ENCODE measurements at regions not wholly inside any gene's neighbourhood (a gene's known extent, or its start where the extent isn't known, plus 50 kb on each side); places are given as distances from the start of the nearest gene placed in this dataset.

- no peak for TF ChIP-seq ZNF548 (tag by site-specific recombination; IDR thresholded peaks at IDR 0.05)
- TF ChIP-seq CTCF (tag by site-specific recombination; IDR thresholded peaks at IDR 0.05): no peak
- TF ChIP-seq ZEB2 (tag by site-specific recombination; IDR thresholded peaks at IDR 0.05): no peak
- no peak for TF ChIP-seq PATZ1 (tag by site-specific recombination; IDR thresholded peaks at IDR 0.05)
- TF ChIP-seq ZNF133 (tag by site-specific recombination; IDR thresholded peaks at IDR 0.05): no peak
- no peak for TF ChIP-seq ZNF747 (tag by site-specific recombination; IDR thresholded peaks at IDR 0.05)
Observed at GRCh38 chr1:209397910-209398309, 185.6 kb upstream of the CAMK1G start.
